Gastroesophageal sphincter (tissue), 4 donors: ENCODE measurements at regions not wholly inside any gene's neighbourhood (a gene's known extent, or its start where the extent isn't known, plus 50 kb on each side); places are given as distances from the start of the nearest gene placed in this dataset.
"Not testable (repeated sequence)": the region's sequence is repeated elsewhere in the genome, so short reads cannot be mapped to it uniquely, and the experiment has no call there.

Experiments
- ATAC-seq: fragments of 150-250 bp; one replicate; pipeline ENCODE4 v1.9.1; 2016; ENCODE audit warnings: mild to moderate bottlenecking, moderate library complexity
- H3K27ac ChIP-seq, 4 donors: fragments of 200-600 bp; sonication (generic) in 3 of 4; 1 replicate in 3 of 4; 2 replicates in 1 of 4; pipeline ENCODE4 v1.5.1; 2016 to 2019
- H3K27me3 ChIP-seq: fragments of 200-600 bp; sonication (generic); one replicate; pipeline ENCODE4 v1.5.1; 2019
- H3K36me3 ChIP-seq, 2 donors: fragments of 200-600 bp; sonication (generic); one replicate each; pipeline ENCODE4 v1.5.1; 2019; ENCODE audit warnings: control low read depth in 1 of 2
- H3K4me1 ChIP-seq, 3 donors: fragments of 200-600 bp; sonication (generic); 1 replicate in 2 of 3; 2 replicates in 1 of 3; pipeline ENCODE4 v1.5.1; 2016 to 2019; ENCODE audit warnings: control low read depth in 2 of 3
- H3K4me3 ChIP-seq, 2 donors: fragments of 200-600 bp; sonication (generic); one replicate each; pipeline ENCODE4 v1.5.1; 2019; ENCODE audit warnings: mild to moderate bottlenecking in 1 of 2, moderate library complexity in 1 of 2
- H3K9me3 ChIP-seq, 3 donors: fragments of 200-600 bp; sonication (generic); one replicate each; pipeline ENCODE4 v1.5.1; 2017 to 2019; ENCODE audit warnings: control low read depth in 2 of 3
- EP300 ChIP-seq: sonication (generic); formaldehyde crosslinking; IDR thresholded peaks from one replicate; pipeline ENCODE4 v1.6.1; 2017; ENCODE audit warnings: antibody characterized with exemption, mild to moderate bottlenecking
- POLR2A ChIP-seq, 2 donors: fragments of 450-650 bp; IDR thresholded peaks; one replicate each; pipeline ENCODE4 v1.6.1; 2017; ENCODE audit warnings: antibody characterized with exemption in 2 of 2, mild to moderate bottlenecking in 2 of 2, moderate library complexity in 1 of 2
- POLR2AphosphoS5 ChIP-seq: sonication (generic); formaldehyde crosslinking; IDR thresholded peaks from one replicate; pipeline ENCODE4 v1.6.1; 2017; ENCODE audit warnings: antibody characterized with exemption
- WGBS, 2 donors: methylation state at CpG; one replicate each; pipeline ENCODE4 v1.1.5; 2018; ENCODE audit warnings: low coverage in 1 of 2; 5-methylcytosine and 5-hydroxymethylcytosine counted together
- TF ChIP-seq, protein P1 (sequence below), 4 experiments: fragments of 200-600 bp in 2 of 4; fragments of 450-650 bp in 2 of 4; sonication (generic) in 1 of 4; IDR thresholded peaks; one replicate each; pipeline ENCODE4 v1.5.1; 2017 to 2019; ENCODE audit warnings: antibody characterized with exemption in 4 of 4, mild to moderate bottlenecking in 2 of 4, moderate library complexity in 2 of 4

DNA sequence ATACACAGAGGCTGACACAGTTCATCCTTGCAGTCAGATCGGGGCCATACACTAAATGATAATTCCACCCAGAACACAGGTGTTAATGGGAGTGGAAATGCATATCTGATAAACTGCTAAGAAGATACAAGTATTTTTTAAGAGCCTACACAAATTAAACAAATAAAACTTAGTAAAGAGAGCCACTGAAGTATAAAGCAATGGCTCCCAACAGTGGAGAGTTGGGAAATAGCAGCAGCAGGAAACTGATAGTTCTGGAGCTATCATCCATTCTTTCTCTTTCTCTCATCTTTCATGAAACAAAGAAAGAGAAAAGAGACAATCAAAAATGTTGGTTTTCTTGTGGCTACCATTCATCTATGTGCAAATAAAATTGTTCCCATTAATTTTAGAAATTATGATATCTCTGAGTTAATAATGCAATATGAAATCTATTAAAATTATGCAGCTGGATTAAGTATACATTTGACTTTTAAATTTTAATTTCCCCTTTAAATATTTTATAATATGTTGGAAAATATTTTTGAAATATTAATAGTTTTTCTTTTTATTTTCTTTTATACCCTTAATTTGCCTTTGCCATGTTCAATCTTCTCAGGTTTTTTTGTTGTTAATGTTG lies 120.8 kb downstream of the EMB start:
- TF ChIP-seq EP300, result no peak
- TF ChIP-seq POLR2AphosphoS5, result no peak
- TF ChIP-seq, protein P1, sequence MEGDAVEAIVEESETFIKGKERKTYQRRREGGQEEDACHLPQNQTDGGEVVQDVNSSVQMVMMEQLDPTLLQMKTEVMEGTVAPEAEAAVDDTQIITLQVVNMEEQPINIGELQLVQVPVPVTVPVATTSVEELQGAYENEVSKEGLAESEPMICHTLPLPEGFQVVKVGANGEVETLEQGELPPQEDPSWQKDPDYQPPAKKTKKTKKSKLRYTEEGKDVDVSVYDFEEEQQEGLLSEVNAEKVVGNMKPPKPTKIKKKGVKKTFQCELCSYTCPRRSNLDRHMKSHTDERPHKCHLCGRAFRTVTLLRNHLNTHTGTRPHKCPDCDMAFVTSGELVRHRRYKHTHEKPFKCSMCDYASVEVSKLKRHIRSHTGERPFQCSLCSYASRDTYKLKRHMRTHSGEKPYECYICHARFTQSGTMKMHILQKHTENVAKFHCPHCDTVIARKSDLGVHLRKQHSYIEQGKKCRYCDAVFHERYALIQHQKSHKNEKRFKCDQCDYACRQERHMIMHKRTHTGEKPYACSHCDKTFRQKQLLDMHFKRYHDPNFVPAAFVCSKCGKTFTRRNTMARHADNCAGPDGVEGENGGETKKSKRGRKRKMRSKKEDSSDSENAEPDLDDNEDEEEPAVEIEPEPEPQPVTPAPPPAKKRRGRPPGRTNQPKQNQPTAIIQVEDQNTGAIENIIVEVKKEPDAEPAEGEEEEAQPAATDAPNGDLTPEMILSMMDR (IDR thresholded peaks at IDR 0.05), result no peak
- no peak for TF ChIP-seq POLR2A (IDR thresholded peaks at IDR 0.05)
- Histone ChIP-seq H3K9me3 (no peaks in the 10 kb centered on the region), H3K27me3 (no peaks in the 10 kb centered on the region), H3K4me1 (no peaks in the 10 kb centered on the region), H3K27ac (no peak overlapping the region), H3K4me3 (no peak overlapping the region), H3K36me3 (no peaks in the 10 kb centered on the region)
- WGBS, 2 donors, result 60 to 83% methylated on average over 1 of the region's 1 CpG
- ATAC-seq, result no peak

- Histone ChIP-seq H3K4me1 (no peaks in the 10 kb centered on the region), H3K36me3 (no peaks in the 10 kb centered on the region), H3K27me3 (no peaks in the 10 kb centered on the region), H3K9me3 (no peaks in the 10 kb centered on the region), H3K4me3 (no peak overlapping the region), H3K27ac (no peak overlapping the region)
- 22 to 65% methylated on average over 1 of the region's 1 CpG for WGBS, 2 donors
- ATAC-seq, result no peak
- no peak for TF ChIP-seq POLR2A (IDR thresholded peaks at IDR 0.05)
- TF ChIP-seq, protein P1 (IDR thresholded peaks at IDR 0.05), result no peak
- no peak for TF ChIP-seq EP300
- no peak for TF ChIP-seq POLR2AphosphoS5
These were observed 122.9 kb downstream of the EMB start for GRCh38 chr5:50318220-50318619.

- not testable (repeated sequence) for H3K4me3 ChIP-seq, H3K9me3 ChIP-seq, H3K27ac ChIP-seq, H3K4me1 ChIP-seq, H3K36me3 ChIP-seq, H3K27me3 ChIP-seq, ATAC-seq
- 68 to 87% methylated on average over 4 of the region's 4 CpGs for WGBS, 2 donors
These were observed 134.6 kb downstream of the EMB start for GRCh38 chr5:50306488-50306887.

DNA sequence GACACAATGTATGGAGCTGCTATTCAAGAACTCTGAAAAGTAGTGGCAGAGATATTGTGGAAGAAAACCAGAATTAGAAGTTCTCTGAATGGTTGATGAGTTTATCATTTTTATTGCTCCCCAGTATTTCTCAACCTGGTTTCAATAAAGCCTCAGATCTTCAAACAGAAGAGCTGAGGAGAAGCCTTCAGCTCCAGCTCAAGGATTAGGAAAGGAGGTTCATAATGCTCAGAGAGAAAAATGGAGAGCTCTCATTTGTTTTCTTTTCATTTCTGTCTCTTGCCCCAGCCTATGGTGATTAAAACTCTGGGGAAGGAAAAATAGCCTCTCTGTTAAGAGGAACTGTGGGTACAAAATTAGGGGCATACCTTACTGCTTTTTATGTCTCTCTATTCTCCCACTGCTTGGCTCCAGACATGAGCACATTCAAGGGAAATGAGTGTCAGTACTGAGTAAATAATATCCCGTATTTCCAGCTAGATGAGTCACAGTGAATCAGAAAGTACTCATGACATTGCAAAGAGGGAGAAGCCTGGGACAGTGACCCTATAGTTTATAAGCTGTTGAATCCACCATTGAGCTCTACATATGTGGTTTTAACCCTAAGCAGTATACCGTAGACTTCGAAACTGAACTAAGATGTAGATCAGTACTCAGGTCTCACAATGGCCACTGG lies 138.1 kb downstream of the EMB start:
- Histone ChIP-seq H3K27ac (no peak overlapping the region), H3K9me3 (no peaks in the 10 kb centered on the region), H3K4me3 (no peak overlapping the region), H3K36me3 (no peaks in the 10 kb centered on the region), H3K27me3 (no peaks in the 10 kb centered on the region), H3K4me1 (no peaks in the 10 kb centered on the region)
- WGBS, 2 donors, result 84% methylated on average over 3 of the region's 3 CpGs
- ATAC-seq, result no peak
- TF ChIP-seq, protein P1 (IDR thresholded peaks at IDR 0.05), result no peak
- TF ChIP-seq POLR2A (IDR thresholded peaks at IDR 0.05) (no peak), EP300 (no peak), POLR2AphosphoS5 (no peak)

GRCh38 chr5:50301756-50302155 lies 139.3 kb downstream of the EMB start:
- 9 to 30% methylated on average over 1 of the region's 1 CpG for WGBS, 2 donors
- H3K4me1 ChIP-seq, result no peaks in the 10 kb centered on the region
- TF ChIP-seq, protein P1 (IDR thresholded peaks at IDR 0.05), result no peak
- TF ChIP-seq POLR2A (IDR thresholded peaks at IDR 0.05) (no peak), POLR2AphosphoS5 (no peak), EP300 (no peak)
- no peak overlapping the region for H3K4me3 ChIP-seq
- no peaks in the 10 kb centered on the region for H3K9me3 ChIP-seq
- H3K27ac ChIP-seq, result no peak overlapping the region
- H3K27me3 ChIP-seq, result no peaks in the 10 kb centered on the region
- H3K36me3 ChIP-seq, result no peaks in the 10 kb centered on the region
- ATAC-seq, result no peak
